ENCODE measurements at regions not wholly inside any gene's neighbourhood (a gene's known extent, or its start where the extent isn't known, plus 50 kb on each side); places are given as distances from the start of the nearest gene placed in this dataset.

DNA sequence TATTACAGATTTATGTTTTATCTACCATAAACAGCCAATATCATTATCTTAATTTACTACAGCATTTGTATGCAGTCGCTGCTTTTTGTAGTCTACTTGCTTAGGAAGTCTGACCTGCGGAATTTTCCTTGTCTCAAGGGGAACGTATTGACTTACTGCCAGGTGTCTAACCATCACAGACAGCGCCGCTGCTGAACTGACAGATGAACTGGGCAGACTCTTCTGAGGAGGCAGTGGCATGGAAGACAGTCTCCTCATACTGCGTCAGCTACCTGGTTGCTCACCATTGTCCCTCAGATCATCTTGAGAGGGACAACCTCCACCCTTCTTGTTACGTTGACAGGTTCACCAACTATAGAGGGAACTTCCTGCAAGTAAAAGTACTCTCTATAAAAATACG is 574.3 kb upstream of the ZNF462 start:
- Histone ChIP-seq H3K36me3 (ENCODE audit: insufficient read depth, low read length) (no peaks in the 10 kb centered on the region), H3K9me3 (ENCODE audit: insufficient read depth, low read length, severe bottlenecking) (no peaks in the 10 kb centered on the region), H3K4me2 (ENCODE audit: insufficient read depth, low read length) (no peak overlapping the region), H3K9ac (ENCODE audit: low read depth, low read length) (no peak overlapping the region), H3K27ac (ENCODE audit: low read length) (no peak overlapping the region), H3K27me3 (ENCODE audit: insufficient read depth, low read length, poor library complexity) (no peaks in the 10 kb centered on the region), H3K4me3 (ENCODE audit: low read depth in 1 of 2, low read length in 2 of 2) (no peak overlapping the region), H3K4me1 (ENCODE audit: insufficient read depth, low read length) (no peaks in the 10 kb centered on the region), H4K20me1 (ENCODE audit: insufficient read depth, low read length) (no peaks in the 10 kb centered on the region), H2AFZ (ENCODE audit: low read depth, low read length) (no peak overlapping the region), H3K79me2 (ENCODE audit: insufficient read depth, low read length) (no peaks in the 10 kb centered on the region)
- ATAC-seq (ENCODE audit: insufficient read depth, low read depth) (no peak), DNase-seq (no peak)
- TF ChIP-seq EZH2 (IDR thresholded peaks at IDR 0.05; ENCODE audit: borderline replicate concordance, low read depth, low read length, severe bottlenecking), result no peak
- TF ChIP-seq, protein P1, sequence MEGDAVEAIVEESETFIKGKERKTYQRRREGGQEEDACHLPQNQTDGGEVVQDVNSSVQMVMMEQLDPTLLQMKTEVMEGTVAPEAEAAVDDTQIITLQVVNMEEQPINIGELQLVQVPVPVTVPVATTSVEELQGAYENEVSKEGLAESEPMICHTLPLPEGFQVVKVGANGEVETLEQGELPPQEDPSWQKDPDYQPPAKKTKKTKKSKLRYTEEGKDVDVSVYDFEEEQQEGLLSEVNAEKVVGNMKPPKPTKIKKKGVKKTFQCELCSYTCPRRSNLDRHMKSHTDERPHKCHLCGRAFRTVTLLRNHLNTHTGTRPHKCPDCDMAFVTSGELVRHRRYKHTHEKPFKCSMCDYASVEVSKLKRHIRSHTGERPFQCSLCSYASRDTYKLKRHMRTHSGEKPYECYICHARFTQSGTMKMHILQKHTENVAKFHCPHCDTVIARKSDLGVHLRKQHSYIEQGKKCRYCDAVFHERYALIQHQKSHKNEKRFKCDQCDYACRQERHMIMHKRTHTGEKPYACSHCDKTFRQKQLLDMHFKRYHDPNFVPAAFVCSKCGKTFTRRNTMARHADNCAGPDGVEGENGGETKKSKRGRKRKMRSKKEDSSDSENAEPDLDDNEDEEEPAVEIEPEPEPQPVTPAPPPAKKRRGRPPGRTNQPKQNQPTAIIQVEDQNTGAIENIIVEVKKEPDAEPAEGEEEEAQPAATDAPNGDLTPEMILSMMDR (IDR thresholded peaks at IDR 0.05; ENCODE audit: borderline replicate concordance, extremely low read depth, low read length, poor library complexity, severe bottlenecking), result no peak

DNA sequence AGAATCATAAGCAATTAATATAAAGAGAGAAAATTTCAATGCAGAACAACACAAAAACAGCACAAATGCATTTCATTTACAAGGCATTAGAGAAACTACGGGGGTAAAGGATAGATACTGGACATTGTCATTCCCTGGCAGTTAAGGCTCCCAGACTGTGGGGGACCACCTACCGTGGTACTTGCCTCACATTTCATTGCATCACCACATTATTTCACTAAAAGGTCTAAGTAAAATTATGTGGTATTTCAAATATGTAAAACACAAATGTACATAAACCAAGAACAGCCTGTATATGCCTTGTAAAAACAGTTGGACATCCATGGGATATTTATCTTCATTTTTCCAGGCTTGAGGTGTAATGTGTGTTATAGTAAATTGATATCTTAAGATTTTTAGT is 571.2 kb upstream of the ZNF462 start:
- no peaks in the 10 kb centered on the region for H3K79me2 ChIP-seq (ENCODE audit: insufficient read depth, low read length)
- H3K36me3 ChIP-seq (ENCODE audit: insufficient read depth, low read length), result no peaks in the 10 kb centered on the region
- H3K27ac ChIP-seq (ENCODE audit: low read length), result no peak overlapping the region
- no peaks in the 10 kb centered on the region for H3K4me1 ChIP-seq (ENCODE audit: insufficient read depth, low read length)
- H4K20me1 ChIP-seq (ENCODE audit: insufficient read depth, low read length), result no peaks in the 10 kb centered on the region
- H2AFZ ChIP-seq (ENCODE audit: low read depth, low read length), result no peak overlapping the region
- DNase-seq, result no peak
- no peaks in the 10 kb centered on the region for H3K9me3 ChIP-seq (ENCODE audit: insufficient read depth, low read length, severe bottlenecking)
- H3K4me3 ChIP-seq (ENCODE audit: low read depth in 1 of 2, low read length in 2 of 2), result no peak overlapping the region
- ATAC-seq (ENCODE audit: insufficient read depth, low read depth), result no peak
- no peak overlapping the region for H3K4me2 ChIP-seq (ENCODE audit: insufficient read depth, low read length)
- no peak overlapping the region for H3K9ac ChIP-seq (ENCODE audit: low read depth, low read length)
- TF ChIP-seq EZH2 (IDR thresholded peaks at IDR 0.05; ENCODE audit: borderline replicate concordance, low read depth, low read length, severe bottlenecking), result no peak
- TF ChIP-seq, protein P1 (IDR thresholded peaks at IDR 0.05; ENCODE audit: borderline replicate concordance, extremely low read depth, low read length, poor library complexity, severe bottlenecking), result no peak
- H3K27me3 ChIP-seq (ENCODE audit: insufficient read depth, low read length, poor library complexity), result no peaks in the 10 kb centered on the region

DNA sequence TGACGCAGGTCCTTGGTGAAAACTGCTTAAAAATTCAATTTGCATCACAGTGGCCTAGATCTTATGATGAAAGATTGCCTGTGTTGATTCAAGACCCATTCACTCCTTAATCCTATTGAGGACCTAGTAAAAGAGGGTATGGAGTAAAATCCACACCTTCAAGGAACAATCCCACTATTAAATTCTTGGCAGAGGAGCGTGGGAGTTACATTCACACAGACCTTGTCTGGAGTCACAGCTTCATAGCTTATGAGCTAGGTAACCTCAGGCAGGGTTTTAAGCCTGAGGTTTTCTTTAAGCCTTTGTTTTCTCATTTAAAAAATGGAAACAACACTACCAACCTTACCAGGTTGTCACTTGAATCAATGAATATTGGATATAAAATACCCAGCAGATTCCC is 566.5 kb upstream of the ZNF462 start:
- no peaks in the 10 kb centered on the region for H3K36me3 ChIP-seq (ENCODE audit: insufficient read depth, low read length)
- ATAC-seq (ENCODE audit: insufficient read depth, low read depth), result no peak
- no peaks in the 10 kb centered on the region for H3K27me3 ChIP-seq (ENCODE audit: insufficient read depth, low read length, poor library complexity)
- no peaks in the 10 kb centered on the region for H4K20me1 ChIP-seq (ENCODE audit: insufficient read depth, low read length)
- no peak for DNase-seq
- H2AFZ ChIP-seq (ENCODE audit: low read depth, low read length), result no peak overlapping the region
- no peak overlapping the region for H3K4me2 ChIP-seq (ENCODE audit: insufficient read depth, low read length)
- no peak overlapping the region for H3K4me3 ChIP-seq (ENCODE audit: low read depth in 1 of 2, low read length in 2 of 2)
- TF ChIP-seq, protein P1 (IDR thresholded peaks at IDR 0.05; ENCODE audit: borderline replicate concordance, extremely low read depth, low read length, poor library complexity, severe bottlenecking), result no peak
- TF ChIP-seq EZH2 (IDR thresholded peaks at IDR 0.05; ENCODE audit: borderline replicate concordance, low read depth, low read length, severe bottlenecking), result no peak
- H3K4me1 ChIP-seq (ENCODE audit: insufficient read depth, low read length), result no peaks in the 10 kb centered on the region
- no peaks in the 10 kb centered on the region for H3K9me3 ChIP-seq (ENCODE audit: insufficient read depth, low read length, severe bottlenecking)
- H3K79me2 ChIP-seq (ENCODE audit: insufficient read depth, low read length), result no peaks in the 10 kb centered on the region
- no peak overlapping the region for H3K9ac ChIP-seq (ENCODE audit: low read depth, low read length)
- no peak overlapping the region for H3K27ac ChIP-seq (ENCODE audit: low read length)

DNA sequence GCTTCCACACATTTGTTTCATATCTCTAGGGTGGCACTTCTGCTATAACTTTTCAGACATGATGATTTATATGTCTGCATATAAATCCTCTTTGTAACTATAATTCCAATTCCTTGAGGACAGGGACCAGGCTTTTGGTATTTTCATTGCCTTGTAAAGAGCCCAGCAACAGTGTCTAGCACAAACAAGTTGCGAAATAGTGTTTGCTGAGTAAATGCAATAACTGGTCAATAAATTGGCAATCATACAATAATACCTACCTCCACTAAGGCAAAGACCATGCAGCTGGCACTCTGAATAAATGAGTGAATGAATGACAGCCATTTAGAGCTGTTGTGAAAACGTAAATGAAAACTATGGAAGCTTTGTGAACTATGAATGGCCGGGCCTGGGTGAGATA is 564.0 kb upstream of the ZNF462 start:
- no peaks in the 10 kb centered on the region for H3K79me2 ChIP-seq (ENCODE audit: insufficient read depth, low read length)
- ATAC-seq (ENCODE audit: insufficient read depth, low read depth), result no peak
- TF ChIP-seq EZH2 (IDR thresholded peaks at IDR 0.05; ENCODE audit: borderline replicate concordance, low read depth, low read length, severe bottlenecking), result no peak
- TF ChIP-seq, protein P1 (IDR thresholded peaks at IDR 0.05; ENCODE audit: borderline replicate concordance, extremely low read depth, low read length, poor library complexity, severe bottlenecking), result no peak
- no peaks in the 10 kb centered on the region for H3K4me1 ChIP-seq (ENCODE audit: insufficient read depth, low read length)
- H3K27ac ChIP-seq (ENCODE audit: low read length), result no peak overlapping the region
- no peaks in the 10 kb centered on the region for H4K20me1 ChIP-seq (ENCODE audit: insufficient read depth, low read length)
- H3K27me3 ChIP-seq (ENCODE audit: insufficient read depth, low read length, poor library complexity), result no peaks in the 10 kb centered on the region
- no peaks in the 10 kb centered on the region for H3K9me3 ChIP-seq (ENCODE audit: insufficient read depth, low read length, severe bottlenecking)
- no peak overlapping the region for H3K4me3 ChIP-seq (ENCODE audit: low read depth in 1 of 2, low read length in 2 of 2)
- no peak for DNase-seq
- no peak overlapping the region for H3K4me2 ChIP-seq (ENCODE audit: insufficient read depth, low read length)
- no peak overlapping the region for H3K9ac ChIP-seq (ENCODE audit: low read depth, low read length)
- no peaks in the 10 kb centered on the region for H3K36me3 ChIP-seq (ENCODE audit: insufficient read depth, low read length)
- H2AFZ ChIP-seq (ENCODE audit: low read depth, low read length), result no peak overlapping the region

Measured in DND-41 (cell line).